Prostate gland (tissue), 2 donors: ENCODE measurements at regions not wholly inside any gene's neighbourhood (a gene's known extent, or its start where the extent isn't known, plus 50 kb on each side); places are given as distances from the start of the nearest gene placed in this dataset.

ENCODE experiments used
- CTCF ChIP-seq, 4 experiments: fragments of 200-600 bp in 2 of 4; fragments of 450-650 bp in 2 of 4; sonication (generic) in 2 of 4; IDR thresholded peaks; 1 replicate in 3 of 4; 2 replicates in 1 of 4; pipeline ENCODE4 v1.5.1; 2016 to 2019; ENCODE audit warnings: antibody characterized with exemption in 4 of 4, mild to moderate bottlenecking in 2 of 4, moderate library complexity in 2 of 4
- POLR2A ChIP-seq: fragments of 450-650 bp; IDR thresholded peaks from one replicate; pipeline ENCODE4 v1.6.1; 2016; ENCODE audit warnings: antibody characterized with exemption, mild to moderate bottlenecking
- POLR2AphosphoS5 ChIP-seq: sonication (generic); formaldehyde crosslinking; IDR thresholded peaks from one replicate; pipeline ENCODE4 v1.6.1; 2017; ENCODE audit warnings: antibody characterized with exemption

- TF ChIP-seq POLR2A (no peak), CTCF (IDR thresholded peaks at IDR 0.05) (no peak), POLR2AphosphoS5 (no peak)
These were observed 151.4 kb upstream of the SSTR1 start for GRCh38 chr14:38056270-38056669.
